ENCODE measurements at regions not wholly inside any gene's neighbourhood (a gene's known extent, or its start where the extent isn't known, plus 50 kb on each side); places are given as distances from the start of the nearest gene placed in this dataset.

GRCh38 chr4:56186808-56187523 is 200.3 kb downstream of the AASDH start:
- peaks cover 11% of the 10 kb centered on the region for H3K4me1 ChIP-seq (ENCODE audit: insufficient read depth, low read length)
- no peaks in the 10 kb centered on the region for H3K9me3 ChIP-seq (ENCODE audit: low read length)
- ATAC-seq (no peak), DNase-seq (ENCODE audit: low spot score) (no peak), FAIRE-seq (no peak)
- in situ Hi-C loops (cut with HindIII; ENCODE audit: extremely low pct_ligation_motif_present, low pct_unique_long_range_greater_than_20kb) = no loop called here
- H4K20me1 ChIP-seq (ENCODE audit: insufficient read depth, low read length) = no peaks in the 10 kb centered on the region
- ChIA-PET CTCF (ENCODE audit: low intra/inter-chr PET ratio, low total read pairs) (no interaction called here), POLR2A (no interaction called here)
- 0 out of 2 replicates have a peak, but pooled peaks have one; percentile 11 for TF ChIP-seq ZNF121 (CRISPR knock-in tag; IDR thresholded peaks at IDR 0.05)
- TF ChIP-seq TMF1 (CRISPR knock-in tag; IDR thresholded peaks at IDR 0.05; ENCODE audit: low read depth) = no peak
- no peak overlapping the region for H2AFZ ChIP-seq (ENCODE audit: low read length)
- BruUV-seq (replicated peaks) = no TSS peak
- 90% methylated on average over 9 of the region's 9 CpGs for WGBS (ENCODE audit: low lambda C conversion rate)
- no peak overlapping the region for H3K9ac ChIP-seq (ENCODE audit: insufficient read depth, low read depth, low read length)
- H3K27me3 ChIP-seq (ENCODE audit: control insufficient read depth in 1 of 2, insufficient read depth in 2 of 2, low read length in 2 of 2) = no peaks in the 10 kb centered on the region
- H3K27ac ChIP-seq (ENCODE audit: extremely low read length, insufficient read depth, low read length) = no peak overlapping the region
- H3K4me2 ChIP-seq (ENCODE audit: low read depth, low read length) = no peak overlapping the region
- H3K36me3 ChIP-seq (replicated peaks in 1 of 2; ENCODE audit: control insufficient read depth in 1 of 2, insufficient read depth in 2 of 2, low read length in 2 of 2) = no peaks in the 10 kb centered on the region
- H3K4me3 ChIP-seq (replicated peaks in 1 of 3; ENCODE audit: insufficient read depth in 1 of 3, low read depth in 2 of 3, low read length in 3 of 3) = no peak overlapping the region
- H3K79me2 ChIP-seq (ENCODE audit: insufficient read depth, low read length) = no peaks in the 10 kb centered on the region
- intact Hi-C loops (cut with micrococcal nuclease; ENCODE audit: unreplicated experiment) = no loop called here

GRCh38 chr4:56185901-56186300 is 201.4 kb downstream of the AASDH start:
- H3K36me3 ChIP-seq (replicated peaks in 1 of 2; ENCODE audit: control insufficient read depth in 1 of 2, insufficient read depth in 2 of 2, low read length in 2 of 2) = no peaks in the 10 kb centered on the region
- H3K79me2 ChIP-seq (ENCODE audit: insufficient read depth, low read length) = no peaks in the 10 kb centered on the region
- 92% methylated on average over 4 of the region's 4 CpGs for WGBS (ENCODE audit: low lambda C conversion rate)
- CTCF ChIA-PET (ENCODE audit: low intra/inter-chr PET ratio, low total read pairs) = no interaction called here
- H3K4me2 ChIP-seq (ENCODE audit: low read depth, low read length) = no peak overlapping the region
- no peaks in the 10 kb centered on the region for H4K20me1 ChIP-seq (ENCODE audit: insufficient read depth, low read length)
- no peak overlapping the region for H3K27ac ChIP-seq (ENCODE audit: extremely low read length, insufficient read depth, low read length)
- FAIRE-seq (no peak), ATAC-seq (no peak), DNase-seq (ENCODE audit: low spot score) (no peak)
- no peaks in the 10 kb centered on the region for H3K27me3 ChIP-seq (ENCODE audit: control insufficient read depth in 1 of 2, insufficient read depth in 2 of 2, low read length in 2 of 2)
- POLR2A ChIA-PET = no interaction called here
- BruUV-seq (replicated peaks) = no TSS peak
- peaks cover 11% of the 10 kb centered on the region for H3K4me1 ChIP-seq (ENCODE audit: insufficient read depth, low read length)
- no peak overlapping the region for H3K4me3 ChIP-seq (replicated peaks in 1 of 3; ENCODE audit: insufficient read depth in 1 of 3, low read depth in 2 of 3, low read length in 3 of 3)
- no peak overlapping the region for H2AFZ ChIP-seq (ENCODE audit: low read length)
- in situ Hi-C loops (cut with HindIII; ENCODE audit: extremely low pct_ligation_motif_present, low pct_unique_long_range_greater_than_20kb) = no loop called here
- intact Hi-C loops (cut with micrococcal nuclease; ENCODE audit: unreplicated experiment) = no loop called here
- no peaks in the 10 kb centered on the region for H3K9me3 ChIP-seq (ENCODE audit: low read length)
- H3K9ac ChIP-seq (ENCODE audit: insufficient read depth, low read depth, low read length) = no peak overlapping the region
- TF ChIP-seq CBFB (CRISPR knock-in tag; IDR thresholded peaks at IDR 0.05) (no peak), ZNF501 (CRISPR knock-in tag; IDR thresholded peaks at IDR 0.05) (no peak), KLF12 (CRISPR knock-in tag; IDR thresholded peaks at IDR 0.05; ENCODE audit: borderline replicate concordance) (no peak), ZSCAN20 (CRISPR knock-in tag; IDR thresholded peaks at IDR 0.05; ENCODE audit: borderline replicate concordance) (no peak), ZNF142 (CRISPR knock-in tag; IDR thresholded peaks at IDR 0.05) (no peak), NCOA2 (CRISPR knock-in tag; IDR thresholded peaks at IDR 0.05) (no peak), BRCA1 (CRISPR knock-in tag; IDR thresholded peaks at IDR 0.05) (no peak), PHB2 (IDR thresholded peaks at IDR 0.05; ENCODE audit: partially characterized antibody) (no peak), PRMT3 (CRISPR knock-in tag; IDR thresholded peaks at IDR 0.05; ENCODE audit: borderline replicate concordance, low read depth) (no peak), RFX3 (CRISPR knock-in tag; IDR thresholded peaks at IDR 0.05) (no peak), GATAD1 (CRISPR knock-in tag; IDR thresholded peaks at IDR 0.05) (no peak), POLR2AphosphoS2 (IDR thresholded peaks at IDR 0.05; ENCODE audit: low read depth, low read length) (no peak), ZSCAN21 (CRISPR knock-in tag; IDR thresholded peaks at IDR 0.05; ENCODE audit: borderline replicate concordance) (no peak)

Measured in HepG2 (cell line).